ENCODE measurements at regions not wholly inside any gene's neighbourhood (a gene's known extent, or its start where the extent isn't known, plus 50 kb on each side); places are given as distances from the start of the nearest gene placed in this dataset.

DNA sequence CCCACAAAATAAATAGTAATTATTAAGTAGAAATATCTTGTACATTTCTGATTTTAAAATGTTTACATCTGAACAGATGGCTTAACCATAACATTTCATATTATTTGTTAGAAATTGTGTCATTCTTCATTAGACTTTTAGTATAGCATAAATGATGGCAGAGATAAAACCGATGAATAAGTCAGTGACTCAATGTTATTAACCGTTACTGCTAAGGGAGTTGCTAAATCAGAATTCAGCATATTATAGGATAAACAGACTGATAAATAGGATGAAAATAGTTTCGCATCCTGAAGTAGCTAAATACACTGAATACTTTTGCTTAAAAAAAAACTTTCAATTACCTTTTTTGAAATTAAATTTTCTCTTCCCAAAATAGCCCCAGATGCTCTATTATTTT, 610.6 kb upstream of the ZP4 start:
- TF ChIP-seq, protein P1, sequence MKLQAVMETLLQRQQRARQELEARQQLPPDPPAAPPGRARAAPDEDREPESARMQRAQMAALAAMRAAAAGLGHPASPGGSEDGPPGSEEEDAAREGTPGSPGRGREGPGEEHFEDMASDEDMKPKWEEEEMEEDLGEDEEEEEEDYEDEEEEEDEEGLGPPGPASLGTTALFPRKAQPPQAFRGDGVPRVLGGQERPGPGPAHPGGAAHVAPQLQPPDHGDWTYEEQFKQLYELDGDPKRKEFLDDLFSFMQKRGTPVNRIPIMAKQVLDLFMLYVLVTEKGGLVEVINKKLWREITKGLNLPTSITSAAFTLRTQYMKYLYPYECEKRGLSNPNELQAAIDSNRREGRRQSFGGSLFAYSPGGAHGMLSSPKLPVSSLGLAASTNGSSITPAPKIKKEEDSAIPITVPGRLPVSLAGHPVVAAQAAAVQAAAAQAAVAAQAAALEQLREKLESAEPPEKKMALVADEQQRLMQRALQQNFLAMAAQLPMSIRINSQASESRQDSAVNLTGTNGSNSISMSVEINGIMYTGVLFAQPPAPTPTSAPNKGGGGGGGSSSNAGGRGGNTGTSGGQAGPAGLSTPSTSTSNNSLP (IDR thresholded peaks at IDR 0.05; ENCODE audit: low read depth, low read length) = no peak
- TF ChIP-seq, protein P2, sequence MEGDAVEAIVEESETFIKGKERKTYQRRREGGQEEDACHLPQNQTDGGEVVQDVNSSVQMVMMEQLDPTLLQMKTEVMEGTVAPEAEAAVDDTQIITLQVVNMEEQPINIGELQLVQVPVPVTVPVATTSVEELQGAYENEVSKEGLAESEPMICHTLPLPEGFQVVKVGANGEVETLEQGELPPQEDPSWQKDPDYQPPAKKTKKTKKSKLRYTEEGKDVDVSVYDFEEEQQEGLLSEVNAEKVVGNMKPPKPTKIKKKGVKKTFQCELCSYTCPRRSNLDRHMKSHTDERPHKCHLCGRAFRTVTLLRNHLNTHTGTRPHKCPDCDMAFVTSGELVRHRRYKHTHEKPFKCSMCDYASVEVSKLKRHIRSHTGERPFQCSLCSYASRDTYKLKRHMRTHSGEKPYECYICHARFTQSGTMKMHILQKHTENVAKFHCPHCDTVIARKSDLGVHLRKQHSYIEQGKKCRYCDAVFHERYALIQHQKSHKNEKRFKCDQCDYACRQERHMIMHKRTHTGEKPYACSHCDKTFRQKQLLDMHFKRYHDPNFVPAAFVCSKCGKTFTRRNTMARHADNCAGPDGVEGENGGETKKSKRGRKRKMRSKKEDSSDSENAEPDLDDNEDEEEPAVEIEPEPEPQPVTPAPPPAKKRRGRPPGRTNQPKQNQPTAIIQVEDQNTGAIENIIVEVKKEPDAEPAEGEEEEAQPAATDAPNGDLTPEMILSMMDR (CRISPR knock-in tag; IDR thresholded peaks at IDR 0.05) = no peak
- TF ChIP-seq RBM39 (IDR thresholded peaks at IDR 0.05; ENCODE audit: low read depth, low read length, poor library complexity, severe bottlenecking) (no peak), ZNF326 (CRISPR knock-in tag; IDR thresholded peaks at IDR 0.05; ENCODE audit: borderline replicate concordance) (no peak), ZNF670 (CRISPR knock-in tag; IDR thresholded peaks at IDR 0.05; ENCODE audit: borderline replicate concordance) (no peak)
- TF ChIP-seq, protein P3, sequence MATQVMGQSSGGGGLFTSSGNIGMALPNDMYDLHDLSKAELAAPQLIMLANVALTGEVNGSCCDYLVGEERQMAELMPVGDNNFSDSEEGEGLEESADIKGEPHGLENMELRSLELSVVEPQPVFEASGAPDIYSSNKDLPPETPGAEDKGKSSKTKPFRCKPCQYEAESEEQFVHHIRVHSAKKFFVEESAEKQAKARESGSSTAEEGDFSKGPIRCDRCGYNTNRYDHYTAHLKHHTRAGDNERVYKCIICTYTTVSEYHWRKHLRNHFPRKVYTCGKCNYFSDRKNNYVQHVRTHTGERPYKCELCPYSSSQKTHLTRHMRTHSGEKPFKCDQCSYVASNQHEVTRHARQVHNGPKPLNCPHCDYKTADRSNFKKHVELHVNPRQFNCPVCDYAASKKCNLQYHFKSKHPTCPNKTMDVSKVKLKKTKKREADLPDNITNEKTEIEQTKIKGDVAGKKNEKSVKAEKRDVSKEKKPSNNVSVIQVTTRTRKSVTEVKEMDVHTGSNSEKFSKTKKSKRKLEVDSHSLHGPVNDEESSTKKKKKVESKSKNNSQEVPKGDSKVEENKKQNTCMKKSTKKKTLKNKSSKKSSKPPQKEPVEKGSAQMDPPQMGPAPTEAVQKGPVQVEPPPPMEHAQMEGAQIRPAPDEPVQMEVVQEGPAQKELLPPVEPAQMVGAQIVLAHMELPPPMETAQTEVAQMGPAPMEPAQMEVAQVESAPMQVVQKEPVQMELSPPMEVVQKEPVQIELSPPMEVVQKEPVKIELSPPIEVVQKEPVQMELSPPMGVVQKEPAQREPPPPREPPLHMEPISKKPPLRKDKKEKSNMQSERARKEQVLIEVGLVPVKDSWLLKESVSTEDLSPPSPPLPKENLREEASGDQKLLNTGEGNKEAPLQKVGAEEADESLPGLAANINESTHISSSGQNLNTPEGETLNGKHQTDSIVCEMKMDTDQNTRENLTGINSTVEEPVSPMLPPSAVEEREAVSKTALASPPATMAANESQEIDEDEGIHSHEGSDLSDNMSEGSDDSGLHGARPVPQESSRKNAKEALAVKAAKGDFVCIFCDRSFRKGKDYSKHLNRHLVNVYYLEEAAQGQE (IDR thresholded peaks at IDR 0.05; ENCODE audit: borderline replicate concordance in 1 of 2, low read depth in 1 of 2, low read length in 2 of 2) = no peak
